ENCODE measurements at regions not wholly inside any gene's neighbourhood (a gene's known extent, or its start where the extent isn't known, plus 50 kb on each side); places are given as distances from the start of the nearest gene placed in this dataset.
"Not testable (repeated sequence)": the region's sequence is repeated elsewhere in the genome, so short reads cannot be mapped to it uniquely, and the experiment has no call there.

DNA sequence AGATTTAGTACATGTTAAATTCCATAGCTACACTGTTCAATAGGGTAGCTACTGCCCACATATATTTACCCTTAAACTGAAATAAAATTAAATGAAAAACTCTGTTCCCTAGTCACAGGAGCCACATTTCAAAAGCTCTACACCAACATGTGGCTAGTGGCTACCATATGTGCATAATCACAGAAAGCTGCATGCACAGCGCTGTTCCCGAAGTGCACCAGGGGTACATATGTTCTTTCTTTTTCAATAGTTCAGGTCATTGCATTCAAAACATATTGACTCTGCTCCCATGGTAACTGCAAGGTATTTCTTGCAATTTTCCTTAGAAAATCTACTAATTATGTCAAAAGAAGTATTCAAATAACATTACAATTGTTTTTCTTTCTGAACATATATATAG is 591.2 kb downstream of the PDHA2 start:
- DNase-seq (ENCODE audit: low spot score) = no peak

DNA sequence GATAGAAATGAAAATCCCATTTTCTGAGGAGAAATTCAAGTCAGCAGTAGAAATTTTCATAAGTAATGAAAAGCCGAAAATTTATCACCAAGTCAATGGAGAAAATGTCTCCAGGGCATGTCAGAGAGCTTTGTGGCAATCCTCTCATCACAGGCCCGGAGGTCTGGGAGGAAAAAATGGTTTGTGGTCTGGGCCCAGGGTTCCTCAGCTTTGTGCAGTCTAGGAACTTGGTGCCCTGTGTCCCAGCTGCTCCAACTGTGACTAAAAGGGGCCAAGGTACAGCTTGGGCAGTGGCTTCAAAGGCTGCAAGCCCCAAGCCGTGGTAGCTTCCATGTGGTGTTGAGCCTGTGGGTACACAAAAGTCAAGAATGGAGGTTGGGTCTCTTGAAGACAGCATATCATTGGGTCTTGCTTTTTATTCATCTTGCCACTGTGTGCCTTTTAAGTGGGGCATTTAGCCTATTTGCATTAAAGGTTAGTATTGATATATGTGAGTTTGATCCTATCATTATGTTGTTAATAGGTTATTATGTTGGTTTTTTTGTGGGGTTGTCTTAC is 608.5 kb downstream of the PDHA2 start:
- no peak for DNase-seq (ENCODE audit: low spot score)

DNA sequence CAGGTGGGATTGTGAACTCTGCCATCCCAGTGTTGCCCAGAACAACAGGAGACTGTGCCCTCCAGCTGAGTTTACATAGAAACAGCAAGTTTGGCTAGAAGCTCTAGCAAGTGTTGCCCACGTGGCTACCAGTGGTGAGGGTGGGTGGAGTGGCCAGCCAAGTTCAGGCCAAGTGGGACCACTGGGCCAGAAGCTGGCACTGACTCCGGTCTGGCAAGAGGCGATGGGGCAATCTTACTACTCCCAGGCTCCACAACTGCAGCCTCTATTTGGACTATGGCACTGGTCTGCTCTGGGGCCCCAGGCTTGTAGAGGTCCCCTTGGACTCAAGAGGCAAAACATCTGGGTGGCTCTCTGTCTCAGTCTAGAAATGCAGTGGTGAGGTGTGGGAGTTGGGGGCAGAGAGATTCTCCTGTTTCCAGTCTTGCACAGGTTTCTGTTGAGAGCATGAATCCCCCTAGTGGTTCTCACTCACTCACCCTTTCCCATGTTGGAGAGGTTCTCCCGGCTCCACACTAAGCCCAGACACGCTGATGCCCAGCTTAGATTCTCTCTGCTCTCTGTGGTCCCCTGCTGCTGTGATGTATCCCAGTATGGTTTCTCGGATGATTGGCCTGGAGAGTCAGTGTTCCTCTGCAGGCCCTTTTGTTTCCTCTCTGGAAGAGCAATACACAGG is 615.3 kb downstream of the PDHA2 start:
- DNase-seq (ENCODE audit: low spot score) = no peak

DNA sequence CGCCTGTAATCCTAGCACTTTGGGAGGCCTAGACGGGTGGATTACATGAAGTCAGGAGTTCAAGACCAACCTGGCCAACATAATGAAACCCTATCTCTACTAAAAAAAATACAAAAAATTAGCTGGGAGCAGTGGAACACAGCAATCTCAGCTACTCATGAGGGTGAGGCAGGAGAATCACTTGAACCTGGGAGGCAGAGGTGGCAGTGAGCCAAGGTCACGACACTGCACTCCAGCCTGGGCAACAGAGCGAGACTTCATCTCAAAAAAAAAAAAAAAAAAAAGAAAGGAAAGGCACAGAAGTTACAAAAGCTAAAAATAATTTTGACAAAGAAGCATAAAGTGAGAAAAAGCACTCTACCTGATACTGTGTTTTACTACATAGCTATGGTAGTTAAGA is 618.1 kb downstream of the PDHA2 start:
- not testable (repeated sequence) for DNase-seq (ENCODE audit: low spot score)

DNA sequence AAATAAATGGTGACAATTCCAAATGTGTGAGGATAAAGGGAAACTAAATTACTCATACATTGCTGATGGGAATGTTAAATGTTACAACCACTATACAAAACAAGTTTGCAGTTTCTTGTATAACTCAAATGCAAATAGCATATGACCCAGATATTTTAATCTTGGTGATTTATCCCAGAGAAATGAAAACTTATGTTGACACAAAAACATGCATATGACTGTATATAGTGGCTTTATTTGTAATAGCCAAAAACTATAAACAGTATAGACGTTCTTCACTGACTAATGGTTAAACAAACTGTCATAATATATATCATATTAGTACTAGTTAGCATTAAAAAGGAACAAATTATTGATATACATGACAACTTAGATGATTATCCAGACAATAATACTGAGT is 619.2 kb downstream of the PDHA2 start:
- DNase-seq (ENCODE audit: low spot score) = no peak

DNA sequence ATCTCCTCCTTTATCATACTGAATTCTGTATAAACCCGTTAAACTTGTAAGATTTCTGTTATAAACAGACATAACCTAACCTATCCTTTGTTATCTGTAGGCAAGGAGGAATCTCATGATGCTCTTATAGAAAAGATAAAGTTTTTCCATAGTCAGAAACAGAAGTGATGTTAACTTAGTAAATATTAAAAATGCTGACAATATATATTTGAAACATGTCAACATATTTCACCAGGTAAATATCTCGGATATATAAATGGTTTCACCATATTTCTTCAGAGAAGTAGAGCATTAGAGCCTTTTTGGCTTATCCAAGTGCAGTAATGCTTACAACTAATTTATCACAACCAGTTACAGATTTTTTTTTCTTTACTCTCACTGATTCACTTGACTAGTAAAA is 625.9 kb downstream of the PDHA2 start:
- DNase-seq (ENCODE audit: low spot score) = no peak

DNA sequence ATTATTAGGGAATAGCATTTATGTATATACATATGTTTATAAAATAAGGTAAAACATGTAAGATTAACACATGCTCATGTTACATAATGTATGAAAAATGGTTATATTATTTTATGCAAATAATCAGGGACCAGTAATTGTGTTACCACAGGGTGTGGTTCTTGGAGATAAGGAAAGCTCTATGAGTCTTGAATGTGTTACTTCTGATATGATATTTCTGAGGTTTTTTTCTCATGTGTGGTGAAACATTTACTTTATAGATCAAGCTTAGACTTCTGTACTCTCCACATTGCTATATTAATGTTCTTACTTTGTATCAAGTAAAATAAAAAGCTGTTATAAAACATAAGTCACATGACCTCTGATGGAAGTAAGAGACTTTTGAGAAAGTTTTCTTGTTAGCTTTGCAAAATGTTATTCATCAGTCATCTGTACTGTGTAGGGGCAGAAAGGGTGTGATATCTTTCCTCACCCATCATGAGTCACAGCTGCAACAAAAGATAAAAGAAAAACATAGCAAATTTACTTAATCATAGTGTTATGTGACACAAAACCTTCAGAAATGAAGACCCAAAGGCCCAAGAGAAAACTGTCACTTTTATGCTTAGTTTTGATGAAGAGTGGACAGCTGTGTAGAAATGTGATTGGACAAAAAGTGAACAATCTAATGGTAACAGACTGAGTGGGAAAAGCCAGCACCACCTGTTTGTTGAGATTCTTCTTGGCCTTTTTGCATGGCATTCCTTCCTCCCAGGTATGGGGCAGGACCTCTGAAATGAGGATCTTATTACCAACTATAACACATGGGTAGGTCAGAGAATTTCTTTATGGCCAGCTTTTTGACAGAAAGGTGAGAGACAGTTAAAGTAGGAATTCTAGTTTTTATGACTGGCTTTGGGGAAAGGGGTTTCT is 632.3 kb downstream of the PDHA2 start:
- DNase-seq (ENCODE audit: low spot score) = no peak

DNA sequence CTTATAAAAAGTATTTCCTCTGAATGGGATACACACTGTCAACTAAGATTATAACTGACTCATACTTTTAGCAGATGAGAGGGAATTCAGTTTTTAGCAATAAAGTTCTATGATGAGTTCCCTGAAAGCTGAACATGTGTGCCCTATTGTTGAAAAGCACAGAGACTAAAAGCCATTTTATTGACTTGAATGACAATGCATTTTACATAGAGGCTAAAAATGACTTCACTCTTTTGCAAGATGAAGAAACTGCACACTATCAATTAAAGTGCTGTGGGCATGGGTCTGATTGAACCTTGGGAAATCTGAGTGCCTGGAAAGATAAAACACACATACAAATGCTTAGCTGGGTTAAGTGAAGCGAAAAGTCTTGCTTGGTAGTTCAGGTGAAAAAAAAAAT is 633.4 kb downstream of the PDHA2 start:
- no peak for DNase-seq (ENCODE audit: low spot score)

DNA sequence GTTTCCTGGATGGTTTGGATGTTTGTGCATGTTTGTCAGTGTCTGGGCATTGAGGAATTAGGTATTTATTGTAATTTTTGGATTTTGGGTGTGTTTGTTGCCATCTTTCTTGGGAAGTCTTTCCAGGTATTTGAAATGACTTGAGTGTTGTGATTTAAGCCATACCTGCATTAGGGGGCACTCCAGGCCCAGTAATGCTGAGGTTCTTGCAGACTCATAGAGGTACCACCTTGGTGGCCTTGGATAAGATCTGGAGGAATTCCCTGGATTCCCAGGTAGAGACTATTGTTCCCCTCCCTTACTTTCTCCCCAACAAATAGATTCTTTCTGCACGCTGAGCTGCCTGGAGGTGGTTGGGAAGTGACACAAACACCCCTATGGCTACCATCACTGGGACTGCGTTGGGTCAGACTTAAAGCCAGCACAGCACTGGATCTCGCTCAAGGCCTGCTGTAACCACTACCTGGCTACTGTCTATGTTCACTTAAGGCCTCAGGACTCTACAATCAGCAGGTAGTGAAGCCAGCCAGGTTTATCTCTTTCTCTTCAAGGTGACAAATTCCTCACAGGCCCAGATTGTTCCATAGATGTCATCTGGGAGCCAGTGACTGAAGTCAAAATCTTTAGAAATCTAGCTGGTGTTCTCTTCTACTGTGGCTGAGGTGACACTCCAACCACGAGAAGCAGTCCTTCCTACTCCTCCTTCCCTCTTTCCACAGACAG is 643.6 kb downstream of the PDHA2 start:
- DNase-seq (ENCODE audit: low spot score) = no peak

DNA sequence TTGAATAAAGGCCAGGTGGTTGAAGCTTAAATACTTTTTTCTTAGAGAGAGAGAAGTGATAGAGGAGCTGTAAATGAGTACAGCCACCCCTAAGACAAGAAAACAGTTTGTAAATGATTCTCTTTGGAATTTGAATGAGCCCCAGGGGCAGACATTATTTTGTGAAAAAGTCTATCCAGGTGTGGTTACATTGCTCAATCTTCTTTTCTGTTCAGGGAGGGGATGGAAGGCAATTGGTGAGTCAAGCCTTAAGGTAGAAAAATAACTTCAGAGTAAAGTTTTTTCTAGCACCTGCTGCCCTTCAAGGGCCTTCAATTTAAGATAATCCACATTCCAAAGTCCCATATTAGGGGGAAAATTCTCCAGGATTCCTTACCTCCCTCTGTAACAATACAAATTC is 646.7 kb downstream of the PDHA2 start:
- no peak for DNase-seq (ENCODE audit: low spot score)

DNA sequence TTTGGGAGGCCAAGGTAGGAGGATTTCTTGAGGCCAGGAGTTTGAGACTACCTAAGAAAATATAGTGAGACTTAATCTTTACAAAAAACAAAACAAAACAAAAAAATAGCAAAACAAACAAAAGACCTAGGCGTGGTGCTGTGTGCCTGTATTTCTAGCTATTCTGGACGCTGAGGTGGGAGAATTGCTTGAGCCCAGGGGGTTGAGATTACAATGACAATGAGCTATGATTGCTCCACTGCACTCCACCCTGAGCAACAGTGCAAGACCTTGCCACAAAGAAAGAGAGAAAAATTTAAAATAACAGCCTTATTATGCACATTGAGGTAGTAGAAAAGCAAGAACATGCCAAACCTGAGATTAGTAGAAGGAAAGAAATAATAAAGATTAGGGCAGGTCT is 657.7 kb downstream of the PDHA2 start:
- no peak for DNase-seq (ENCODE audit: low spot score)

DNA sequence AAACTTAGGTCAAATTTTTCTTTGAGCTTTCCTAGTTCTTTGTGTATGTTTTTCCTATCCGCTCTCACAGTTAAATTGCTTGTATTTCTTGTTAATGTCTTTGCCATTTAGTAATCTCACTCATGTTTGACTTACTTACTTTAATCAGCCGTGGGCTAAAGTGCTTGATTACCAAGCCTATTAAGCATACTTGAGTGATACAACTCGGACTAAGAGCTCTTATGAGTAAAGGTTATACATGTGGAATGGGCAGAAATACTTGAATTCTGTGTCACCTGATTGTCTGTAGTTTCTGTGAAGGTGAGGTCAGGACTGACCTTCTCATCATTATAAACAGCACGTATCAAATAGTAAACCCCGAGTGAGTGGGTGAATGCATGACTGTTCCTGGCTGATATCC is 664.5 kb downstream of the PDHA2 start:
- DNase-seq (ENCODE audit: low spot score) = no peak

DNA sequence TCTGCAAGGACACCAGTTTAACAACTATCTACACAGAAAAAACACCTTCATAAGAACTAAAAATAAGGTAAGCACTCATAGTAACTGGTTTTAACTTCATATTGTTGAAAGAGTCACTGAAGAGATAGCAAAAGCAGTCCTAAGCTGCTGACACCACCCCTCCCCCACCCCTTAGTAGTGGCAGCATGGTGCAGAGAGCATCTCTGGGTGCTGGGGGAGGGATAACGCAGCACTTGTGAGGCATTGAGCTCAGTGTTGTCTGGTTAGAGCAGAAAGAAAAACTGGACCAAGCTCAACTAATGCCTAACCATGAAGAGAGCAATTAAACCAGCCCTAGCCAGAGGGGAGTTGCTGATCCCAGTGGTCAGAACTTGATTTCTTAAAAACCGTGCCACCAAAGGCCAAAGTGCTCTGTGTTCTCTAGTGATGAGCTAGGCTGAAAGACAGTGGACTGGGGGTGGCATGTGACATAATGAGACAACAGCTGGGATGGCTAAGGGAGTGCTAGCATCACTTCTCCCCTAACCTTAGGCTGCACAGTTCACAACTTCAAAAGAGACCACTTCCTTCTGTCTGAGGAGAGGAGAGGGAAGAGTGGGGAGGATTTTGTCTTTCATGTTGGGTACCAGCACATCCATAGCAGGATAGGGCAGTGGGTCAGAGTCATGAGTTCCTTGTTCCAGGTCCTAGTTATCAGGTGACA is 669.3 kb downstream of the PDHA2 start:
- DNase-seq (ENCODE audit: low spot score) = no peak

DNA sequence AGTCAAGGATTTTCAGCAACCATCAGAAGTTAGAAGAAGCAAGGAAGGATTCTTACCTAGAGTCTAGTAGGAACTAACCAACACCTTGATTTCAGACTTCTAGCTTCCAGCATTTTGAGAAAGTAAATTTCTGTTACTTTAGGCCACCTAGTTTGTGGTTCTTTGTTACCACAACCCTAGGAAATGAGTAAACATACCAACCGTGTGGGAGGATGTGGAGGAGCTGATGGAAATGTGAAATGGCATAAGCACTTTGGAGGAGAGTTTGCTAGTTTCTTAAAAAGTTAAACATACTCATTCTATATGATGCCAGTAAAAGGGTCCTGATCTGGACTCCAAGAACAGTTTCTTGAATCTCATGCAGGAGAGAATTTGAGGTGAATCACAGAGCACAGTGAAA is 679.4 kb downstream of the PDHA2 start:
- no peak for DNase-seq (ENCODE audit: low spot score)

DNA sequence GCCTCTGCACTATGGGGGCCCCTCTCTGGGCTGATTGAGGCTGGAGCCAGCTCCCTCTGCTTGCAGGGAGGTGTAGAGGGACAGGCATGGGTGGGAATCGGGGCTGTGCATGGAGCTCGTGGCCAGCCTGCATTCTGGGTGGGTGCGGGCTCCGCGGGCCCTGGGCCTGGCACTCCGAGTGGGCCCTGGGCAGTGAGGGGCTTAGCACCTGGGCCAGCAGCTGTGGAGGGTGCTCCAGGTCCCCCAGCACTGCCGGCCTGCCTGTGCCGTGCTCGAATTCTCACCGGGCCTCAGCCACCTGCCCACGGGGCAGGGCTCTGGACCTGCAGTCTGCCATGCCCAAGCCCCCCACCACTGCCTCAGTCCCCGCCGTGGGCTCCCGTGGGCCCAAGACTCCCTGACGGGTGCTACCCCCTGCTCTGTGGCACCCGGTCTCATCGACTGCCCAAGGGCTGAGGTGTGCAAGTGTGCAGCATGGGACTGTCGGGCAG is 681.2 kb downstream of the PDHA2 start:
- no peak for DNase-seq (ENCODE audit: low spot score)

DNA sequence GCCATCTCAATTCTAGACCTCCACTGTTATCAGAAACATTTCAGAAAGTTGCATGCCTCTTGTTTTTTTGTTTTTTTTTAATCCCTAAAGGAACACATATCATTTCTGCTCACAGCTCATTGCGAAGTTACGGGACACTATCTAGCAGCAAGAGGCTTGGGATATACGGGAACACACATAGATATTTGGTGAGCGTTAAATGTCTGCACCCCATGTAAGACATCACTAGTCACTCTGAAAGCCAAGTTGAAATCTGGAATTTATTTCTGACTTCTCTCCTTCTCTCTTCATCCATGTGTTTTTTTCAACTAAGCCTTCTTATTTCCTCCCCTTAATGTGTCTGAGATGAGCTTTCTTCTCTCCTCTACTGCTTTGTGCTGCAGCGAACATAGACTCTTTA is 683.7 kb downstream of the PDHA2 start:
- no peak for DNase-seq (ENCODE audit: low spot score)

DNA sequence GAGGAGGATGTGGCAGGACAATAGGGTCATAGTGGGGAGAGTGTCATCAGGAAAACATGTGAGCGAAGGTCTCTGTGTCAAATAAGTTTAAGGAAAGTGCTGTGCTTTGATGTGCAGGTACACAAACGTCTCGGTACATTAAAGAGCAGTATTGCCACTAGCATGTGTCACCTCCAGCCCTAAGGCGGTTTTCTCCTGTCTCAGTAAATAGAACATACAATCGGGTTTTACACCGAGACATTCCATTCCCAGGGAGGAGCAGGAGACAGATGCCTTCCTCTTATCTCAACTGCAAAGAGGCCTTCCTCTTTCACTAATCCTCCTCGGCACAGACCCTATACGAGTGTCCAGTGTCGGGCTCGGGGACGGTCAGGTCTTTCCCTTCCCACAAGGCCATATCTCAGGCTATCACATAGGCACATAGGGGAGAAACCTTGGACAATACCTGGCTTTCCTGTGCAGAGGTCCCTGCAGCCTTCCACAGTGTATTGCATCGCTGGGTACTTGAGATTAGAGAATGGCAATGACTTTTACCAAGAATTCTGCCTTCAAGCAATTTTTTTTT is 684.5 kb downstream of the PDHA2 start:
- DNase-seq (ENCODE audit: low spot score) = no peak

DNA sequence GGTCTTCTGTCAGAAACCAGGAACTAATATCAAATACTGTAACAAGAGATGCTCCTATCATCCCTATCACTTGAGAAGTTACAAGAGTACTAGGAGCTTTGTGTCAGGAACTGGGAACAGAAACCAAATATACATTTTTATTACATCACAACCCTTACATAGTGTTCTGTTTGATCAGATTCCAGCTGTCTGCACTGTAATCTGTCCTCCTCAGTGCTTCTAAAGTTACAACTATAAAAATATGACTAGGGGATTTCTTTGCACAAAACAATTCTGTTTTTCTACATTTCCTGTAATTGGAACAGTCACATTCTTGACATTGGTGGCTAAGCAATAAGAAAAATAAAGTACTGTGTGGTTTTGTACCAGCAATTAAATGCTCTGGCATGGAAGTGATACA is 686.0 kb downstream of the PDHA2 start:
- no peak for DNase-seq (ENCODE audit: low spot score)

DNA sequence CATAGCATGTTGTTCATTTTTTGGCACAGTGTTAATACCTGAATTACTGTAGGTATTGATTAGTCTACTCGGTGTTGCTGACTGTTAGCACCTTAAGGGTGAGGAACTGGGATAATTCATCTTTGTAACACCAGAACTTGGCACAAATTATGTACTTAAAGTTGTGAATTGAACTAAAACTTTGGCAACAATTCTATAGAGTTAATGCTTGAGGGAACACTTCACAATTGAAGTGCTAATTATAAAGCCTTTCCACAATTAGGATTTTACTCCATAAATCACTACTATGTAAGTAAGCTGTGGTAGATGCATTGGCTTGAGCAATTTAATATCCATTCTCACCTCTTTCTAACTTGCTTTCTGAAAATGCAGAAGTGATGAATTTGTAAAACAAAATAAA is 686.7 kb downstream of the PDHA2 start:
- no peak for DNase-seq (ENCODE audit: low spot score)

DNA sequence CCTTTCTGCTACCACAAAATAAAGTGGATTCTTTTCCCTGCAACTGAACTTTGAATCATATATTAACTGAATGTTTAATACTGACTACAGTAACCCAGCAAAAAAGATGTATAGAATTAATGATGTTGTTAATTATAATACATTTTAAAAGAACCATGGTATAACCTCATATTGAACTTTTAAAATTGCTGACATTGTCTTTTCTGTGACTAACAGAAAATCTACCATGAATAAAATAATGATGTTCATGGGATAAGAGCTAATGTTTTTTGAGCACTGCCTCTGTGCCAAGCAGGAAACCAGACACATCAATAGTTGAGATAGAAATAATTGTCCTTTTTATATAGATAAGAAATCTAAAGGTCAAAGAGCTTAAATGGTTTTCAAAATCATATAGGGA is 691.9 kb downstream of the PDHA2 start:
- DNase-seq (ENCODE audit: low spot score) = no peak

DNA sequence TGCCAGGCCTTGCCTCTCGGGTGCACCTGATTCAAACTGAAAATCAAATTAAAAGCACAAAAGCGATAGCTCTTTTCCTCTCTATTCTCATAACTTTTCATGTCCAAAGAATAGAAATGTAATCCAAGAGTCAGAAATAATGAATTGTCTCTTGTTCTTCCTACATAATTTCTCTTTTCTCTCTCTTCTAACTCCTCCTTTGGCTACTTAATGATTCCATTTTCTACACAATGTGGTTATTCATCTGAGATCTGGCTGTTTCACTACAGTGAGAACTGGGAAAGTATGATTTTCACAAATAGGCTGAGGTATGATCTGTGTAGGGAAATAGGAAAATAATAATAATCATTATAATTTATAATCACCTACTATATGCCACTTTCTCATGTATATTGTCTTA is 703.5 kb downstream of the PDHA2 start:
- DNase-seq (ENCODE audit: low spot score) = no peak

DNA sequence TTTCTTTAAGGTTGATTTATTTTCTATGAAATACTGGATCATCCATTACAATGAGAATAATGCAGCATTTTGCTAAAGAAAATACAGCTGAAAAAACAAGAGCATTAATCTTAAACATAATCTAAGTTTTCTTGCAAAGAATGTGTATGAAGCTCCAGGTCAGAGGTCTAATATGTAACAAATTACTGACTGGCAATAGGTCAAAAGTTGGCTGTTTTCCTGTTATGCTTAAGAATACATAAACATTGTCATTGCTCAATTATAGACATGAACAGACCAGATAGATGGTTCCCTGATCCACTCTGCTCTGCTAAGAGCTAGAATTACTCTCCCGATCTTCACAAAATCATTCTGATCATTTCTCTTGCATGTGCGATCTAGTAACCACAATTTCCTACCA is 718.6 kb downstream of the PDHA2 start:
- DNase-seq (ENCODE audit: low spot score) = no peak
